Right cardiac atrium (tissue), 5 donors: ENCODE measurements at regions not wholly inside any gene's neighbourhood (a gene's known extent, or its start where the extent isn't known, plus 50 kb on each side); places are given as distances from the start of the nearest gene placed in this dataset.
"Not testable (repeated sequence)": the region's sequence is repeated elsewhere in the genome, so short reads cannot be mapped to it uniquely, and the experiment has no call there.

ENCODE experiments used
- ATAC-seq, 2 donors: fragments of 200-7000 bp; cut with Tn5 transposase; one replicate each; pipeline versions ENCODE4 v1.8.0 to v1.9.1; 2020; ENCODE audit warnings: moderate library complexity in 2 of 2, mild to moderate bottlenecking in 1 of 2
- DNase-seq, 3 donors: peaks; one replicate each; pipeline ENCODE4 v3.0.0-alpha.2; 2020
- H3K27ac ChIP-seq: one replicate; pipeline ENCODE4 v1.5.1; 2013; ENCODE audit warnings: mild to moderate bottlenecking, low read length, control low read depth, moderate library complexity
- H3K27me3 ChIP-seq: one replicate; pipeline ENCODE4 v1.6.1; 2013; ENCODE audit not compliant: control insufficient read depth, insufficient read depth
- H3K4me1 ChIP-seq: one replicate; pipeline ENCODE4 v1.6.1; 2013; ENCODE audit warnings: low read length; ENCODE audit not compliant: control insufficient read depth, insufficient read depth
- H3K4me3 ChIP-seq: one replicate; pipeline ENCODE4 v1.5.1; 2013; ENCODE audit warnings: low read length, control low read depth
- H3K9me3 ChIP-seq: one replicate; pipeline ENCODE4 v1.6.1; 2013; ENCODE audit warnings: low read length; ENCODE audit not compliant: control insufficient read depth
- WGBS: extraction: QIAGEN DNeasy Blood & Tissue Kit; methylation state at CpG from one replicate; pipeline ENCODE4 v1.1.7; 2013; 5-methylcytosine and 5-hydroxymethylcytosine counted together
- intact Hi-C, 4 donors: fragments of 100-400 bp; cut with DNase I; formaldehyde crosslinking; loops; one replicate each; pipeline versions ENCODE4 v1.11.0 to v1.14.0; 2022 to 2023
- donor health status: healthy with polysubstance abuse.
- donor health status: DM: no; HTN: yes; CAD: no.
- donor health status: DM: no; HTN: no; CAD: no.
- donor health status: DM: no; HTN: yes; CAD: no; lungs with severe emphysema.
- donor health status: DM: yes; HTN: yes; CAD: no.

DNA sequence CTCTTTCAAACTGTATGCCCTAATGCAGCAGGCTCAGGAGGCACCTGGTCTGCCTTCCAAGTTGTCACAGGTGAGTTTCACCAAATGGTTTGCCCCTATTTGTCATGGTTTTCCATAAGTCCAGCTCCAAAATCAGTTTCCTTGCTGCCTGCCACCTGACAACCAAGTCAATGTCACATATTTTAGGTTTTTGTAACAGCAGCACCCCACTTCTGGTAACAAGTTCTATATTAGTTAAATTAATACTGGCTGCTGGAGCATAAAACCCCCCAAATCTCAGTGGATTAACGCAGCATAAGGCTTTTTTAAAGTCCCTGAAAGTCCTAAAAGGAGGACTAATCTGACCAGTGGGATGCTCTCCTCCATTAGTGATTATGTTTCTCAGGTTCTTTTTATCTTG, 200.7 kb downstream of the RRAGC start:
- Histone ChIP-seq H3K9me3 (peaks cover 2% of the 10 kb centered on the region), H3K27ac (no peak overlapping the region), H3K27me3 (no peaks in the 10 kb centered on the region), H3K4me1 (no peaks in the 10 kb centered on the region), H3K4me3 (no peak overlapping the region)
- intact Hi-C loops, result no loop called here
- ATAC-seq, result no peak
- 60% methylated on average over 1 of the region's 1 CpG for WGBS
- DNase-seq, result no peak

DNA sequence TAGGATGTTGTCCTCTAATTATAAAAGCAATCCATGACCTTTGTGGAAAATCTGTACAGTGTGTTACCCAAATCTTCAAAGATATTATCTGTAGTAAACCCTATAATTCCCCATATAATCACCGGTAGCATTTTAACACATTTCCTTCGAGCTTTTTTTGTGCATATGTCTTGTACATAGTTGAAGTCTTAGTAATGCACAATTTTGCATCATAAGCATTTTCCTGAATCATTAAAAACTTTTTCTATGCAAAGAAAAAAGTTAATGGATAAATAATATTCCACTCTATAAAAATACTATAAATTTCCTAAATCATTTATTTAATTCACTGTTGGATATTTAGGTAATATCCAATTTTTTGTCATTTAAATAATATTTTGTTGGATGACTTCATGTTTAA, 201.7 kb downstream of the RRAGC start:
- Histone ChIP-seq H3K9me3 (peaks cover 2% of the 10 kb centered on the region), H3K4me3 (no peak overlapping the region), H3K27ac (no peak overlapping the region), H3K4me1 (no peaks in the 10 kb centered on the region), H3K27me3 (no peaks in the 10 kb centered on the region)
- ATAC-seq (no peak), DNase-seq (no peak)
- intact Hi-C loops, result no loop called here
- 90% methylated on average over 2 of the region's 2 CpGs for WGBS

DNA sequence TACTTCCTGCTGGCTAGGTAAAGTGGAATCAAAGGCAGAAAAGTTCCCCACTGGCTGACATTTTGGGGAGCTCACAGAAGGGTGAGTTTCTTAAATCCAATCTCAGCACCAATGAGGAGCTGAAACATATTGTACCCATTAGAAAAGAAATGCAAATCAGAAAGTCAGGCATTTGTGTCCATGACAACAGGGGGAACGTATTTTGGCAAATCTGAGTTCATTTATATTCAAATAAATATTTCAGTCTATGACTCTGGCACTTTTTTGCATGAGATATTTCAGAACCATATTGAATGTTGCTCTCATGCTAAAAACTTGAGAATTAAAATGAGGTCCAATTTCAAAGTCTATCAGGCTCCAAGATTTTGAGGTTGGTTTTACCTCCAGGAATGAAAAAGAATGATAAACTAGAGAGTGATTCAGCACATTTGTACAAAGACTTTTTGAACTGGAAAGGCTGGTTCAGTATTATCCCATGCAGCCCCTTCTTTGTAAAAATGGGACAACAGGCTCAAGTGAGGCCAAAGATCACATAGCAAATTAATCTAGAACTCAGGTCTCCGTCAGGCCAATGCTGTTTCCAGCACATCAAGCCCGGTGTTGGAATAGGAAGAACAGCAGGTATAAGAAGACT, 202.2 kb downstream of the RRAGC start:
- Histone ChIP-seq H3K4me1 (no peaks in the 10 kb centered on the region), H3K27ac (no peak overlapping the region), H3K27me3 (no peaks in the 10 kb centered on the region), H3K4me3 (no peak overlapping the region), H3K9me3 (peaks cover 2% of the 10 kb centered on the region)
- 72% methylated on average over 3 of the region's 3 CpGs for WGBS
- DNase-seq (no peak), ATAC-seq (no peak)
- intact Hi-C loops, result no loop called here

DNA sequence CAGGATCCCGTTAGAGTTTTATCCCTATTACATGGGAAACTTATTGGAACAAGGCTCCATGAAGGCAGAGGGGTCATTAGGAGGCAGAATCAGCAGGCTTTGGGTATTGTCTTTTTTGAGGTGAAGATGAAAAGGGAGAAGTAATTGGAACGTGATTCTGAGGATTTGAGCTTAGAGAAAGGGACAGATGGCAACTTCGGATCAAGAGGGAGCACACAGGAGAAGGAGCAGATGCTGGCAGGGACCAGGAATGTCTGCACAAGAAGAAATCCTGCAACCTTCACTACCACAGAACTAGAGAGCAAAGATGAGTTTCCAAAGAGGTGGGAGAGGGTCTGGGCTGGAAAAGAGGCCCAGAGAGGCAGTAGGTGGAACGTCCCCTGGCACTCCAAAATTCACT, 202.8 kb downstream of the RRAGC start:
- Histone ChIP-seq H3K9me3 (peaks cover 2% of the 10 kb centered on the region), H3K4me3 (no peak overlapping the region), H3K27me3 (no peaks in the 10 kb centered on the region), H3K27ac (no peak overlapping the region), H3K4me1 (no peaks in the 10 kb centered on the region)
- intact Hi-C loops, result no loop called here
- no peak for DNase-seq
- no peak for ATAC-seq
- WGBS, result 62% methylated on average over 4 of the region's 4 CpGs

DNA sequence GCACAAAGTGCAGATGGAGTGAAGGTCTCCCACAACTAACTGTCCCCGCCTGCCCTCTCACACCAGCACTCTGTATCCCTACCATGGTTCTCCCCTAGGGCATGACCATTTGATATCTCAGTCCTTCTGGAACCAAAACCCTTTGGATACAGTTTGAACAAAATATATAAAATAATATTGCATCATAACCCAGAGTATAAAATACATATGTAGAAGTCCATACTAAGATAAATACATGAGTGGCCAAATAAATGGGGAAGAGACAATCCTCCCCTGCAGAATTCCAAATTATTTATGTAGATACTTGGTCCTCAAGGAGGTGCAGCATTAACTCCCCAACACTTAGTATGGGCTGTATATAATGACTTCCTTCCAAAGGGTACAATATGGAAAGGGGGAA, 207.4 kb downstream of the RRAGC start:
- intact Hi-C loops, result no loop called here
- Histone ChIP-seq H3K27ac (no peak overlapping the region), H3K4me1 (no peaks in the 10 kb centered on the region), H3K27me3 (no peaks in the 10 kb centered on the region), H3K4me3 (no peak overlapping the region), H3K9me3 (no peaks in the 10 kb centered on the region)
- WGBS, result 100% methylated on average over 1 of the region's 1 CpG
- no peak for DNase-seq
- no peak for ATAC-seq

DNA sequence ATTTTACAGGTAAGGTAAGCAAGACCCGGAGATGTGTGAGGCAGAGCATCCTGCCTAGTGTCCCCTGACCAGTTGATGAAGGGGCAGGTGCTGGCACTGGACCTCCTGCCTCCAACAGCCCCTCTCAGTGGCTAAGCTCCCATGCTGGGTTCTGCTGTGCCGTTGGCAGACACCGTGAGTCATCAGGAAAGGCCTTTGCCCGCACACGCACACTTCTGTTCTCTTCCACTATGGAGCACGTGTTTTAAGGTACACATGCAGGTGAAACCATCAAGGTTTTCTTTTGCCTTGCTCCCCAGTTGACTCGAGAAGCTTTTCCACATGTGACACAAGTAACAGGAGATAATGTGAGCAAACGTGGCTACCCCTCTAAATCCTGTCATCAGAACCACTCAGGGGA, 207.9 kb downstream of the RRAGC start:
- WGBS, result 77% methylated on average over 8 of the region's 8 CpGs
- ATAC-seq (no peak), DNase-seq (no peak)
- H3K27me3 ChIP-seq, result no peaks in the 10 kb centered on the region
- H3K4me3 ChIP-seq, result no peak overlapping the region
- intact Hi-C loops, result no loop called here
- no peaks in the 10 kb centered on the region for H3K4me1 ChIP-seq
- no peaks in the 10 kb centered on the region for H3K9me3 ChIP-seq
- H3K27ac ChIP-seq, result no peak overlapping the region

DNA sequence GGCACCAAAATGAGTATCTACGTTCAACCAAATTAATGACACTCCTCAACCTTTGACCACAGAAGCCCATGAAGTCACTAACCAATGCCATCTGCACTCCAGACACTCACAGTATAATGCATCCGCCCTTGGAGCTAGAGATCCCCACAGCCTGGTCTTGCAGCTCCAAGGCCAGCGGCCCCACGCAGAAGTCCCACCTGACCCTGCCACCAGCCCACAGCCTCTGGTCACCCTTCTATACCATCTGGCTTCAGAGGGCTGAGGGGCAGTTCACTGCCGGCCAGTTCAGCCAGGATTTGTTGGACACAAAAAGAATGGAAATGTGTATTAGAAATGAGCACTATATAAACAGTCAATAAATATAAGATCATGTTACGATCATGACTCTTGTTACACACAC, 211.2 kb downstream of the RRAGC start:
- no peak for ATAC-seq

DNA sequence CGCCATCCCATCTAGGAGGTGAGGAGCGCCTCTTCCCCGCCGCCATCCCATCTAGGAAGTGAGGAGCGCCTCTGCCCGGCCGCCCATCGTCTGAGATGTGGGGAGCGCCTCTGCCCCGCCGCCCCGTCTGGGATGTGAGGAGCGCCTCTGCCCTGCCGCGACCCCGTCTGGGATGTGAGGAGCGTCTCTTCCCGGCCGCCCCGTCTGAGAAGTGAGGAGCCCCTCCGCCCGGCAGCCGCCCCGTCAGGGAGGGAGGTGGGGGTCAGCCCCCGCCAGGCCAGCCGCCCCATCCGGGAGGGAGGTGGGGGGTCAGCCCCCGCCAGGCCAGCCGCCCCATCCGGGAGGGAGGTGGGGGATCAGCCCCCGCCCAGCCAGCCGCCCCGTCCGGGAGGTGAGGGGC, 212.2 kb downstream of the RRAGC start:
- WGBS, result 97% methylated on average over 34 of the region's 34 CpGs
- intact Hi-C loops, H3K27me3 ChIP-seq, H3K4me1 ChIP-seq, ATAC-seq, H3K4me3 ChIP-seq, H3K9me3 ChIP-seq, H3K27ac ChIP-seq, DNase-seq: not testable (repeated sequence)

More for the DNA sequence above, 211.2 kb downstream of the RRAGC start:
- H3K9me3 ChIP-seq, result no peaks in the 10 kb centered on the region
- no peaks in the 10 kb centered on the region for H3K4me1 ChIP-seq
- H3K27me3 ChIP-seq, result no peaks in the 10 kb centered on the region
- DNase-seq, result no peak
- WGBS, result 92% methylated on average over 6 of the region's 6 CpGs
- no peak overlapping the region for H3K27ac ChIP-seq
- intact Hi-C loops, result no loop called here
- no peak overlapping the region for H3K4me3 ChIP-seq

DNA sequence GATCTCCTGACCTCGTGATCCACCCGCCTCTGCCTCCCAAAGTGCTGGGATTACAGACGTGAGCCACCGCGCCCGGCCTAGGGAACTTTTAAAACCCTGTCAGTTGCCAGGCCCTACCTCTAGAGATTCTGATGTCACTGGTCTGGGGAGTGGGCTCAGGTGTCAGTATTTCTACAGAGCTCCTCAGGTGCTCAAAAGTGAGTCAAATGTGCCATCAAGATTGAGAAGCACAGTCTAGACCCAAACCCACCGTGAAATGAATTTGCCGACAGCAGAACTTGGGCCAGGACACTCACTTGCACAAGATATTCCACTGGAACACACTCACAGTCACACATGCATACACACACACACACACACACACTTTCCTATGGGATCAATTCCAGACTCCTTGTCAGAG, 215.5 kb downstream of the RRAGC start:
- H3K9me3 ChIP-seq, result peaks cover 2% of the 10 kb centered on the region
- no peak overlapping the region for H3K4me3 ChIP-seq
- ATAC-seq (no peak), DNase-seq (no peak)
- WGBS, result 91% methylated on average over 8 of the region's 8 CpGs
- intact Hi-C loops, result no loop called here
- H3K27me3 ChIP-seq, result no peaks in the 10 kb centered on the region
- H3K27ac ChIP-seq, result no peak overlapping the region
- no peaks in the 10 kb centered on the region for H3K4me1 ChIP-seq

DNA sequence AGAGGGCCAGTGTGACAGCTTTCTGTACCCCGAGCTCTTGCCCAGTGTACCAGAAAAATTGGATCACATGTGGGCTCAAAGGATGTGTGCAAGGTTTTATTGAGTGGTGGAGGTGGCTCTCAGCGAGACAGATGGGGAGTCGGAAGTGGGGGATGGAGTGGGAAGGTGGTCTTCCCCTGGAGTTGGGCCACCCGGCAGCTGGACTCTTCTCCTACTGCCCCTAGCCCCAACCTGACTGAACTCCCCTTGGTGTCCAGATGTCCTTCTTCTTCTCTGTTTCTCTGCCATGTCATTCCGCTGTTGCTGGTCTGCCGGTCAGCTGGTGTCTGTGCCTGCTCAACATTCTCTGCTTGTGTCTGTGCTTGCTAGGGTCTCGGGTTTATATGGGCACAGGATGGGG, 217.9 kb downstream of the RRAGC start:
- peaks cover 2% of the 10 kb centered on the region for H3K9me3 ChIP-seq
- H3K4me3 ChIP-seq, result no peak overlapping the region
- DNase-seq, result no peak
- 86% methylated on average over 7 of the region's 7 CpGs for WGBS
- no peak overlapping the region for H3K27ac ChIP-seq
- intact Hi-C loops, result no loop called here
- ATAC-seq, result no peak
- H3K27me3 ChIP-seq, result no peaks in the 10 kb centered on the region
- H3K4me1 ChIP-seq, result no peaks in the 10 kb centered on the region

DNA sequence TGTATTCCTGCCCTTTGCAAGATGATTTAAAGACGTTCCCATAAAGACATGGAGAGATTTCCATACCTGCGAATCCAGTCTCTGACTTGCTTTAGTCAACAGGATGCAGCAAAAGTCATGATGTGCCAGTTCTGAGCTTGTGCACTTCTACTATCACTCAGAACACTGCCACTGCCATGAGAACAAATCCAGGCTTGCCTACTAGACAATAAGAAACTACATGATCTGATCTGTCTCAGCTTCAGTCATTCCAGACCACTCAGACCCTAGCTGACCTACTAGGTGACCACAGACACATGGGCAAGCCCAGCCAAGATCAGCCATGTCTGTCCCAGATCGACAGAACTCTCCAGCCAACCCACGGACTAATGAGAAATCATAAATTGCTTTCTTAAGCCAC, 219.2 kb downstream of the RRAGC start:
- no peak for ATAC-seq
- Histone ChIP-seq H3K27ac (no peak overlapping the region), H3K4me1 (no peaks in the 10 kb centered on the region), H3K27me3 (no peaks in the 10 kb centered on the region), H3K4me3 (no peak overlapping the region), H3K9me3 (peaks cover 2% of the 10 kb centered on the region)
- intact Hi-C loops, result no loop called here
- DNase-seq, result no peak
- WGBS, result 76% methylated on average over 4 of the region's 4 CpGs

DNA sequence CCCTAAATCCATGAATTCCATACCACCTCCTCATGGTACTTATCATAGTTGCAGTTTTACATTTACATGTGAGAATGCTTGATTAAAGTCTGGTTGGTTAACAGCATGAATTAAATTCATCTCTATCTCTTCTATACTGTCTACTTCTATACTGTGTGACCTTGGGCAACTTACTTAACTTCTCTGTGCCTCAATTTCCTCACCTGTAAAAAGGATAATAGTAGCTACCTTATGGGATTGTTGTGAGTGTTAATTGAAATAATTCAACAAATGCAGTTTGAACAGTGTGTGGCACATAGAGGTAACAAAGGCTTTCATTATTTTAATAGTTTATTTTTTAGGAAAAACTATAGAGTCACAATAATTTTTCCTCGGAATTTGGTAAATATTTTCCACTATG, 231.3 kb downstream of the RRAGC start:
- Histone ChIP-seq H3K4me1 (no peaks in the 10 kb centered on the region), H3K27ac (no peak overlapping the region), H3K9me3 (no peaks in the 10 kb centered on the region), H3K4me3 (no peak overlapping the region), H3K27me3 (no peaks in the 10 kb centered on the region)
- 84% methylated on average over 1 of the region's 1 CpG for WGBS
- ATAC-seq, result no peak
- DNase-seq, result no peak
- intact Hi-C loops, result no loop called here
